H1 (cell line): ENCODE measurements at regions not wholly inside any gene's neighbourhood (a gene's known extent, or its start where the extent isn't known, plus 50 kb on each side); places are given as distances from the start of the nearest gene placed in this dataset.

Experiments used
- BCL11A ChIP-seq, 2 experiments: IDR thresholded peaks; one replicate each; pipeline ENCODE4 v1.6.1; 2011; ENCODE audit warnings: low read depth in 2 of 2, low read length in 2 of 2, mild to moderate bottlenecking in 2 of 2
- PHF8 ChIP-seq: fragments of 200-600 bp; sonication (generic); conservative IDR thresholded peaks from 2 replicates; pipeline ENCODE4 v1.7.1; 2012; ENCODE audit warnings: low read depth, mild to moderate bottlenecking, inconsistent platforms, low read length, moderate library complexity
- TF ChIP-seq, protein P1 (sequence below): IDR thresholded peaks from 2 replicates; pipeline ENCODE4 v1.6.1; 2011; ENCODE audit warnings: low read length, improper control_type of control experiment

DNA sequence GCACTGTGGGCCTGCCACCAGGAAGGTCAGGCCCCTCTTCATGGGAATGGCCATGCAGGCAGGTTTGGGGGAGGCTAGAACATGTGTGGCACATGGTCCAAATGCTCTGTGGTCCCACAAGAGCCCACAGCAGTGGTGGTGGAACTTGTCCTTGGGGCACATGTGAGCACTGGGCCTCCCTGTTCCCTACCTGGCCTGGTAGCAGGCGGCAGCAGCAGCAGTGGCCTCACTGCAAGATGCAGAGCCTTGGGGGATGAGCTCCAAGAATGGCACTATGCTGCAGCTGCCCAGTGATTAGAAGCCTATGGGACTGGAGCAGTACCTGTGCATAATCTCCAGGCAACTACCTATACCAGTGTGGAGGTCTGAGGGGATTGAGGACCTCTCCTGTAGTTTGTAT, 197.0 kb upstream of the DCAF8L1 start (continued):
- no peak for TF ChIP-seq PHF8
- no peak for TF ChIP-seq BCL11A (IDR thresholded peaks at IDR 0.05; ENCODE audit: low read depth in 2 of 2, low read length in 2 of 2)
- TF ChIP-seq, protein P1, sequence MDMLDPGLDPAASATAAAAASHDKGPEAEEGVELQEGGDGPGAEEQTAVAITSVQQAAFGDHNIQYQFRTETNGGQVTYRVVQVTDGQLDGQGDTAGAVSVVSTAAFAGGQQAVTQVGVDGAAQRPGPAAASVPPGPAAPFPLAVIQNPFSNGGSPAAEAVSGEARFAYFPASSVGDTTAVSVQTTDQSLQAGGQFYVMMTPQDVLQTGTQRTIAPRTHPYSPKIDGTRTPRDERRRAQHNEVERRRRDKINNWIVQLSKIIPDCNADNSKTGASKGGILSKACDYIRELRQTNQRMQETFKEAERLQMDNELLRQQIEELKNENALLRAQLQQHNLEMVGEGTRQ = no peak
